RCC 7860 (cell line): ENCODE measurements at regions not wholly inside any gene's neighbourhood (a gene's known extent, or its start where the extent isn't known, plus 50 kb on each side); places are given as distances from the start of the nearest gene placed in this dataset.

Source experiments
- DNase-seq: peaks from one replicate; pipeline ENCODE4 v3.0.0-alpha.2; 2015; ENCODE audit warnings: low spot score
- FAIRE-seq: peaks from 2 replicates; lab custom pipeline; 2012; peaks lifted over from hg19 to GRCh38; lab: Jason Lieb, UNC

DNA sequence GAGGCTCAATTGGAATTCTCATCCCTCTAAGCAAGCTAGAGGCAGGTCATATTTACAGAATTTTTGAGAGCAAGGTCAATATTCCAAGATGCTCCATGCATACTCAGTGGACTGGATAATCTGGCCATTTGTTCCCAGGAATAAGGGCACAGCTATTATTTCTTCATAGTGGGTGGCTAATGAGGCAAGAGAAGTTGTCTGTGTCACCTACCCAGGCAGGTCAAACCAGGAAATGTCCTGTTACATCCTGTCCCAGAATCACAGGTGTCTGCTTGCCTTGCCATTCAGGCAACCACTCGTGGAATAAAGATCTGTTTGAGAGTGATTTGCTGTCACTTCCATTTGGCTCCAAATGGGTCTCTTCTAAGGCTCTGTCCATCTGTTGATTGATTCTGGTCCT is 85.2 kb upstream of the ZP4 start:
- FAIRE-seq (no peak), DNase-seq (no peak)

GRCh38 chr1:237975376-237975775 is 84.7 kb upstream of the ZP4 start:
- no peak for DNase-seq
- no peak for FAIRE-seq

DNA sequence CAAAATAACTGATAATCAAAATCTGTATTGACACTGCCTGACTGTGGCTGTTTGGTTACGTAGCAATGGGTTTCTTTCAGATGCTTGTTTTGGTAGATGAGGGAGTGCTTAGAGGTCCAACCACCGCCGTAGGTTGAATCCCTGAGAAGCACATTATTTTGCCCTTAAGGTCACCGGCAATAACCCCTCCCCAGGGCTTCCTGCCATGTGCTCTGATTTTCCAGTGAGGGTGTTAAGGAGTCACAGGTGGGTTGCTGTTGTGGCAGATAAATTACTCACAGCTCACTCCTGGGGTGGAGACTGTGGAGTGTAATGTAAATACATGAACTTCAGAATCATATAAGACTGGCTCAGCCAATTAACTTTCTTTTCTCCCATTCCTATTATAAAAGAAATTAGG is 81.5 kb upstream of the ZP4 start:
- no peak for DNase-seq
- FAIRE-seq, result no peak

DNA sequence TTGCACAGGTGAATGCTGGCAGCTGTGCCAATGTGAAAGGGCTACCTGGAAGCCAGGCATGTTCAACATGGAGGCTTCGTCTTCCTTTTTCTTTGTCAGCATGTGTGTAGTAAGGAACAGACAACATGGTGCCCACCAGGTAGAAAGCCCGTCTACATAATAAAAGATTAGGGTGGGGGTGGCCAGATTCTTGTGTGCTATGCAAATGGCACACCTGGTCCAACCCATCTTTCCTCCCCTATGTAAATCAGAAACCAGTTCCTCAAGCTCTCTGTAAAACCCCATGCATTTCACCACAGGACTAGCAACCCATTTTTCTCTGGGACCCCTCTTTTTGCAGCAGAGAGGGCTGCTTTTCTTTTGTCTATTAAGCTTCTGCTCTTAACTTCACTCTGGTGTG is 72.3 kb upstream of the ZP4 start:
- no peak for FAIRE-seq
- DNase-seq, result no peak

DNA sequence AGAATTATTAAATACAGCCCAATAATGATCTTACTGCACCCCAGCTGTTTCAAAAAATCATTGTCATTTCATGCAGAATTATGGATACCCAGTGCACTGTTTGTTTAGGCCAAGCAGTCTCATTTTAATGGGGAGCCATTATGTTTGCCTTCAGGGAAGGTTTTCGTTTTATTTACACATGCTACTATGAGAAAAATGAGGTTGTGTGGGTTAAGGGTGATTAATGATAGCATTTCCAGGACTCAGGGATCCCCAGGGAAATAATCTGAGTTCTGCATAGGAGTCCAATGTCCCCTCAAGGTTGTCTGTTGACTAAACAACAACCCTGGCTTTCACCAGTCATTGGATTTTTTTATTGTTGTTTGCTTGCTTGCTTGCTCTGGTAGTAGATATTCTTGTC is 71.0 kb upstream of the ZP4 start:
- DNase-seq, result no peak

DNA sequence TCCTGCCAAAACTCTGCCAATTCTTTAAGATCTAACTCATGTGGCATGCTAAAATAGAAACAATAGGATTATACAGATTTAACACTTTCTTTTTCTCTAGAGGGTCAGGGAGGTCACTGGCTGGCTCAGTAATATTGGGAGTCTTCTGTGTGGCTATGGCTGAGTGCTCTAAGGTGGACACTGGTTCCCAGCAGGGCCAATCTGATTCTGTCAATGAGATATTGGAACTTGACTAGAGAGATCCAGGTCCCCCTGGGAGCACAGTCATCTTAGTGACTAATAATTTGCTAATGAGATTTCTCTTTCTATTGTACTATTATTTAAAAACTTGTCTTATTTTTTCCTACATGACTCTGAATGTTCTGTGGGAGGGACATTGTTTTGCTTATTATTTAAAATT is 69.1 kb upstream of the ZP4 start:
- no peak for DNase-seq
- FAIRE-seq, result no peak

More for the DNA sequence above, 71.0 kb upstream of the ZP4 start:
- FAIRE-seq, result no peak

DNA sequence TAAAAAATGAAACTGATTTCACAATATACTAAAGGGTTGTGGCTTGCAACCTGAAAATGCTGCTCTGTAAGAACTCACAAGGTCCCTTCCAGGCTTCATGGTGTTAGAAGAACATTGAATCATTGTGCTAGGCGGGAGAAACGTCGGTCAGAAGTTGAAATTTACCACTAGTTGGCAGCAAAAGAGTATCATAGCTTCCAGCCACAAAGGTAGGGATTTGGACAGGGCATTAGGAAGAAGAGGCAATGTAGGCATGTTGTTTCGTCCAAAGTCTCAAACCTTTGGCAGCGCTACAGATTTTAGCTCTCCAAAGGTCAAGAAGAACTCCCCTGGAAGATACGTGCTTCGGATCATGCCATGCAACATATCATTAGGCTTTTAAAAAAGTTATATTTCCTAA is 62.5 kb upstream of the ZP4 start:
- FAIRE-seq (no peak), DNase-seq (no peak)
